DND-41 (cell line): ENCODE measurements at regions not wholly inside any gene's neighbourhood (a gene's known extent, or its start where the extent isn't known, plus 50 kb on each side); places are given as distances from the start of the nearest gene placed in this dataset.

Experiments
- ATAC-seq: fragments of 200-7000 bp; cut with Tn5 transposase; 3 replicates; pipeline ENCODE4 v1.9.1; 2021; ENCODE audit warnings: low read depth; ENCODE audit not compliant: insufficient read depth
- DNase-seq: peaks from one replicate; pipeline ENCODE4 v3.0.0-alpha.2; 2020
- H2AFZ ChIP-seq: 2 replicates; pipeline ENCODE4 v1.6.0; 2012; ENCODE audit warnings: low read depth, low read length
- H3K27ac ChIP-seq: 2 replicates; pipeline ENCODE4 v1.5.1; 2012; ENCODE audit warnings: low read length, inconsistent platforms
- H3K27me3 ChIP-seq: fragments of 200-600 bp; sonication (generic); 2 replicates; pipeline ENCODE4 v1.6.0; 2012; ENCODE audit warnings: low read length, mild to moderate bottlenecking, inconsistent platforms; ENCODE audit not compliant: insufficient read depth, poor library complexity
- H3K36me3 ChIP-seq: 2 replicates; pipeline ENCODE4 v1.5.1; 2012; ENCODE audit warnings: low read length, inconsistent platforms; ENCODE audit not compliant: insufficient read depth
- H3K4me1 ChIP-seq: 2 replicates; pipeline ENCODE4 v1.5.1; 2012; ENCODE audit warnings: mild to moderate bottlenecking, low read length; ENCODE audit not compliant: insufficient read depth
- H3K4me2 ChIP-seq: 2 replicates; pipeline ENCODE4 v1.6.0; 2012; ENCODE audit warnings: mild to moderate bottlenecking, moderate library complexity, low read length, inconsistent platforms; ENCODE audit not compliant: insufficient read depth
- H3K4me3 ChIP-seq, 2 experiments: fragments of 200-600 bp in 1 of 2; shearing (Covaris generic) in 1 of 2; 2 replicates each; pipeline ENCODE4 v1.5.1; 2012 to 2016; ENCODE audit warnings: inconsistent platforms in 2 of 2, low read length in 2 of 2, mild to moderate bottlenecking in 2 of 2, low read depth in 1 of 2, moderate library complexity in 1 of 2
- H3K79me2 ChIP-seq: 2 replicates; pipeline ENCODE4 v1.6.0; 2012; ENCODE audit warnings: low read length, inconsistent platforms; ENCODE audit not compliant: insufficient read depth
- H3K9ac ChIP-seq: 2 replicates; pipeline ENCODE4 v1.6.0; 2012; ENCODE audit warnings: low read depth, mild to moderate bottlenecking, inconsistent platforms, low read length, moderate library complexity
- H3K9me3 ChIP-seq: 2 replicates; pipeline ENCODE4 v1.5.1; 2012; ENCODE audit warnings: low read length, moderate library complexity, mild to moderate bottlenecking, inconsistent platforms; ENCODE audit not compliant: insufficient read depth, severe bottlenecking
- H4K20me1 ChIP-seq: 2 replicates; pipeline ENCODE4 v1.6.0; 2012; ENCODE audit warnings: low read length; ENCODE audit not compliant: insufficient read depth
- EZH2 ChIP-seq: IDR thresholded peaks from 3 replicates; pipeline ENCODE4 v1.6.1; 2012; ENCODE audit warnings: borderline replicate concordance, low read depth, mild to moderate bottlenecking, moderate library complexity, low read length, inconsistent platforms; ENCODE audit not compliant: severe bottlenecking
- TF ChIP-seq, protein P1 (sequence below): IDR thresholded peaks from 2 replicates; pipeline ENCODE4 v1.5.1; 2012; ENCODE audit warnings: borderline replicate concordance, low read length, moderate library complexity, mild to moderate bottlenecking; ENCODE audit not compliant: poor library complexity, severe bottlenecking; ENCODE audit errors: extremely low read depth

DNA sequence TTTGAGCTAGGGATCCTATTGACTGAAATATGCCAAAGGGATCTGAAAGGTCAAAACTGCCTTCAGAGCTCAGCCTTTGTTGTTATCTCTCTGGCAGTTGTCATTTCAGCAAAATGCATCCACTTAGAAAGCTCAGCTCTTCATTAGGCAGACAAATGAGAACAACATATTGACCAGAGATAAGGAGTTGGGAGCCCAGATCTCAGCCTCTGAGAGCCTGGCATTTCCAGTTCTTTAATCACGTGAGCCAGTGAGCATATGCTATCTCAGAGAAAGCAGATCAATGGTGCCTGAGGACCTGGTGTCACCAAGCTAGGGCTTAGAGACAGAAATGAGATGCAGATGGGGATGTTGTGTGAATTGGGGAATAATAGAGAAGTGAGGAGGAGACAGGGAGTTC lies 101.1 kb downstream of the DAD1 start:
- Histone ChIP-seq H3K36me3 (no peaks in the 10 kb centered on the region), H3K79me2 (no peaks in the 10 kb centered on the region), H3K27ac (no peak overlapping the region), H3K4me1 (no peaks in the 10 kb centered on the region), H3K4me2 (no peak overlapping the region), H3K9me3 (no peaks in the 10 kb centered on the region), H3K27me3 (peaks cover 40% of the 10 kb centered on the region), H3K9ac (no peak overlapping the region), H3K4me3 (no peak overlapping the region), H2AFZ (no peak overlapping the region), H4K20me1 (no peaks in the 10 kb centered on the region)
- DNase-seq (no peak), ATAC-seq (no peak)
- TF ChIP-seq, protein P1, sequence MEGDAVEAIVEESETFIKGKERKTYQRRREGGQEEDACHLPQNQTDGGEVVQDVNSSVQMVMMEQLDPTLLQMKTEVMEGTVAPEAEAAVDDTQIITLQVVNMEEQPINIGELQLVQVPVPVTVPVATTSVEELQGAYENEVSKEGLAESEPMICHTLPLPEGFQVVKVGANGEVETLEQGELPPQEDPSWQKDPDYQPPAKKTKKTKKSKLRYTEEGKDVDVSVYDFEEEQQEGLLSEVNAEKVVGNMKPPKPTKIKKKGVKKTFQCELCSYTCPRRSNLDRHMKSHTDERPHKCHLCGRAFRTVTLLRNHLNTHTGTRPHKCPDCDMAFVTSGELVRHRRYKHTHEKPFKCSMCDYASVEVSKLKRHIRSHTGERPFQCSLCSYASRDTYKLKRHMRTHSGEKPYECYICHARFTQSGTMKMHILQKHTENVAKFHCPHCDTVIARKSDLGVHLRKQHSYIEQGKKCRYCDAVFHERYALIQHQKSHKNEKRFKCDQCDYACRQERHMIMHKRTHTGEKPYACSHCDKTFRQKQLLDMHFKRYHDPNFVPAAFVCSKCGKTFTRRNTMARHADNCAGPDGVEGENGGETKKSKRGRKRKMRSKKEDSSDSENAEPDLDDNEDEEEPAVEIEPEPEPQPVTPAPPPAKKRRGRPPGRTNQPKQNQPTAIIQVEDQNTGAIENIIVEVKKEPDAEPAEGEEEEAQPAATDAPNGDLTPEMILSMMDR: no peak
- no peak for TF ChIP-seq EZH2

GRCh38 chr14:22487401-22487800 lies 101.6 kb downstream of the DAD1 start:
- Histone ChIP-seq H3K4me2 (no peak overlapping the region), H3K27me3 (peaks cover 37% of the 10 kb centered on the region), H3K4me1 (no peaks in the 10 kb centered on the region)

DNA sequence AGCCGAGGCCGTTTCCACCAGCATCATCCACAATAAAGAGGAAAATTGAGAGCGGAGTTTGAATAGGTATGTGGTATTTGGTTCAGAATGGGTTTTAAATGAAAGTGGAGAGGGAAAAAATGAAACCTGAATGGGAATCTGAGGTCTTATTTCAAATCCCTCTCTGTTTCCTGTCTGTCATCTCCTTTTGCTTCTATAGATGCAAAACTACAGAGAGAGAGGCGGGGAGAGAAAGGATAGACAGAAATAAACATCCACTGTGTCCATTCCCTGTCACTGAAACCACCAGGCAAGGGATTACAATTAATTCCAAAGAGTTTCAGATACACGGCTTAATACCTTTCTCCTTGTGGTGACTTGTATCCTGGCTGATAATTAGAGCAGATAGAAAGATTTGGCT lies 102.3 kb downstream of the DAD1 start:
- no peaks in the 10 kb centered on the region for H3K79me2 ChIP-seq
- H3K4me1 ChIP-seq: no peaks in the 10 kb centered on the region
- peaks cover 42% of the 10 kb centered on the region for H3K27me3 ChIP-seq
- no peaks in the 10 kb centered on the region for H4K20me1 ChIP-seq
- H3K4me3 ChIP-seq: no peak overlapping the region
- no peak for ATAC-seq
- no peak for DNase-seq
- TF ChIP-seq, protein P1: no peak
- TF ChIP-seq EZH2: no peak
- H3K4me2 ChIP-seq: no peak overlapping the region
- H3K9me3 ChIP-seq: no peaks in the 10 kb centered on the region
- H3K9ac ChIP-seq: no peak overlapping the region
- H3K36me3 ChIP-seq: no peaks in the 10 kb centered on the region
- H3K27ac ChIP-seq: no peak overlapping the region
- H2AFZ ChIP-seq: no peak overlapping the region

More at GRCh38 chr14:22487401-22487800, 101.6 kb downstream of the DAD1 start:
- no peak overlapping the region for H3K9ac ChIP-seq
- DNase-seq (no peak), ATAC-seq (no peak)
- H3K9me3 ChIP-seq: no peaks in the 10 kb centered on the region
- TF ChIP-seq, protein P1: no peak
- no peak for TF ChIP-seq EZH2
- no peaks in the 10 kb centered on the region for H3K79me2 ChIP-seq
- H3K27ac ChIP-seq: no peak overlapping the region
- no peaks in the 10 kb centered on the region for H4K20me1 ChIP-seq
- H3K36me3 ChIP-seq: no peaks in the 10 kb centered on the region
- no peak overlapping the region for H3K4me3 ChIP-seq
- no peak overlapping the region for H2AFZ ChIP-seq

DNA sequence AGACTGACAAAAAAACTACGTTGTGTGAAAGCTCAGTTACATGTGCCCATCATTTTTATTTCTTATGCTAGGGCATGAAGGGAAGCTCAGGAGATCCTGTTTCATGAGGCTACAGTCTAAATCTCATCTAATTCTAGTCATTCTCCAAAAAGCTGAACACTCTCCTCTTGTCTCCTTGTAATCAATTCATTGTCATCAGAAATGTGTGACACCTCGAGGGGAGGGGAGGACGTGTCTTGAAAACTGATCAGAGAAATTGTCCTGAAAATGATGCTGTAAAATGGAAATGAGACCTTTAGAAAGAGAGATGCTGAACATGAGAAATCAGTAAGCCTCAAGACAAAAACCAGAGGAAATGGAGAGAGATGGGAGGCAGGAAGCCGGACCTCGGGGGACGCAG lies 103.4 kb downstream of the DAD1 start:
- H3K79me2 ChIP-seq: no peaks in the 10 kb centered on the region
- no peak overlapping the region for H3K4me3 ChIP-seq
- ATAC-seq: no peak
- H3K4me2 ChIP-seq: no peak overlapping the region
- H4K20me1 ChIP-seq: no peaks in the 10 kb centered on the region
- TF ChIP-seq EZH2: no peak
- TF ChIP-seq, protein P1: no peak
- no peaks in the 10 kb centered on the region for H3K36me3 ChIP-seq
- no peak overlapping the region for H3K9ac ChIP-seq
- peaks cover 51% of the 10 kb centered on the region for H3K27me3 ChIP-seq
- DNase-seq: no peak
- H3K9me3 ChIP-seq: no peaks in the 10 kb centered on the region
- no peaks in the 10 kb centered on the region for H3K4me1 ChIP-seq
- no peak overlapping the region for H3K27ac ChIP-seq
- no peak overlapping the region for H2AFZ ChIP-seq
